HG03460 (cell line): ENCODE measurements at regions not wholly inside any gene's neighbourhood (a gene's known extent, or its start where the extent isn't known, plus 50 kb on each side); places are given as distances from the start of the nearest gene placed in this dataset.

Experiments
- ATAC-seq: cut with Tn5 transposase; IDR thresholded peaks from one replicate; pipeline ENCODE4 v1.9.1; 2021; ENCODE audit not compliant: unreplicated experiment

GRCh38 chr14:47772652-47773051 lies 97.2 kb upstream of the MDGA2 start:
- ATAC-seq: no peak

GRCh38 chr14:47763188-47763854 lies 87.9 kb upstream of the MDGA2 start:
- no peak for ATAC-seq

- no peak for ATAC-seq
These were observed 71.6 kb upstream of the MDGA2 start for GRCh38 chr14:47746986-47747385.

- ATAC-seq: no peak
These were observed 68.8 kb upstream of the MDGA2 start for GRCh38 chr14:47744155-47744554.

DNA sequence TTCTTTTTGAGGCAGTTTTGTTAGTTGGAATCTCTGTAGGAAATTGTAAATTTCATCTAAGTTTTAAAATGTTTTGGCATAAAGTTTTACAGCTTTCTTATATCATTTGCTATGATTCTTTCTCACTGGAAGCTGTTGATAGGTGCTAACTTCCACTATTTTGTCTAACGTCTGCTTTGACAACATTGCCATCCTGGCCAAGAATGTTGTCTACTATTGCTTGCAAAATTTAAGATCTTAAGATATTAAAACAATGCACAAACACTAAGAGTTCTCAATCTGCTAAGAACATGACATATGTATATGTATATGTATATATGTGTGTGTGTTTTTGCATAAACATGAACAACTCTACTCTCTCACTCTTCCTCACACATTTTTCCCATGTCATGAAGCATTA lies 64.1 kb upstream of the MDGA2 start:
- ATAC-seq: no peak

- no peak for ATAC-seq
These were observed 54.9 kb upstream of the MDGA2 start for GRCh38 chr14:47730296-47730695.
